Duodenal mucosa (tissue), 2 donors: ENCODE measurements at regions not wholly inside any gene's neighbourhood (a gene's known extent, or its start where the extent isn't known, plus 50 kb on each side); places are given as distances from the start of the nearest gene placed in this dataset.
"Not testable (repeated sequence)": the region's sequence is repeated elsewhere in the genome, so short reads cannot be mapped to it uniquely, and the experiment has no call there.

ENCODE experiments used
- H3K27ac ChIP-seq: one replicate; pipeline ENCODE4 v1.7.0; 2013; ENCODE audit warnings: low read depth, low read length
- H3K27me3 ChIP-seq, 2 donors: one replicate each; pipeline ENCODE4 v1.7.0; 2013; ENCODE audit warnings: low read length in 2 of 2, control low read depth in 1 of 2; ENCODE audit not compliant: insufficient read depth in 2 of 2, control insufficient read depth in 1 of 2
- H3K36me3 ChIP-seq, 2 donors: one replicate each; pipeline ENCODE4 v1.7.0; 2013; ENCODE audit warnings: low read length in 2 of 2, control low read depth in 1 of 2; ENCODE audit not compliant: insufficient read depth in 2 of 2, control insufficient read depth in 1 of 2
- H3K4me1 ChIP-seq, 2 donors: one replicate each; pipeline ENCODE4 v1.7.0; 2013; ENCODE audit warnings: low read length in 2 of 2, control low read depth in 1 of 2; ENCODE audit not compliant: insufficient read depth in 2 of 2, control insufficient read depth in 1 of 2
- H3K4me3 ChIP-seq, 2 donors: one replicate each; pipeline ENCODE4 v1.7.0; 2013; ENCODE audit warnings: low read length in 2 of 2, low read depth in 1 of 2
- H3K9ac ChIP-seq, 2 donors: one replicate each; pipeline ENCODE4 v1.7.0; 2013; ENCODE audit warnings: low read length in 2 of 2, low read depth in 1 of 2
- H3K9me3 ChIP-seq, 2 donors: one replicate each; pipeline ENCODE4 v1.7.0; 2013; ENCODE audit warnings: low read length in 2 of 2, control low read depth in 1 of 2; ENCODE audit not compliant: control insufficient read depth in 1 of 2

GRCh38 chr6:22115559-22115958, 181.3 kb downstream of the PRL start:
- no peak overlapping the region for H3K4me3 ChIP-seq
- no peaks in the 10 kb centered on the region for H3K27me3 ChIP-seq
- H3K36me3 ChIP-seq: no peaks in the 10 kb centered on the region
- no peaks in the 10 kb centered on the region for H3K9me3 ChIP-seq
- H3K9ac ChIP-seq: no peak overlapping the region
- H3K27ac ChIP-seq: no peak overlapping the region
- H3K4me1 ChIP-seq: no peaks in the 10 kb centered on the region

GRCh38 chr6:22117631-22118030, 179.2 kb downstream of the PRL start:
- H3K9ac ChIP-seq: no peak overlapping the region
- H3K4me3 ChIP-seq: no peak overlapping the region
- H3K27ac ChIP-seq: no peak overlapping the region

GRCh38 chr6:22119500-22119899, 177.3 kb downstream of the PRL start:
- Histone ChIP-seq H3K36me3 (no peaks in the 10 kb centered on the region), H3K4me1 (no peaks in the 10 kb centered on the region), H3K27ac (no peak overlapping the region), H3K9me3 (no peaks in the 10 kb centered on the region), H3K9ac (no peak overlapping the region), H3K27me3 (no peaks in the 10 kb centered on the region), H3K4me3 (no peak overlapping the region)

More at GRCh38 chr6:22117631-22118030, 179.2 kb downstream of the PRL start:
- no peaks in the 10 kb centered on the region for H3K4me1 ChIP-seq
- H3K27me3 ChIP-seq: no peaks in the 10 kb centered on the region
- no peaks in the 10 kb centered on the region for H3K36me3 ChIP-seq
- no peaks in the 10 kb centered on the region for H3K9me3 ChIP-seq

GRCh38 chr6:22124756-22125155, 172.1 kb downstream of the PRL start:
- no peak overlapping the region for H3K27ac ChIP-seq

GRCh38 chr6:22126910-22127309, 169.9 kb downstream of the PRL start:
- H3K27me3 ChIP-seq: no peaks in the 10 kb centered on the region
- H3K36me3 ChIP-seq: no peaks in the 10 kb centered on the region
- H3K9me3 ChIP-seq: no peaks in the 10 kb centered on the region
- H3K9ac ChIP-seq: no peak overlapping the region
- H3K4me1 ChIP-seq: no peaks in the 10 kb centered on the region
- H3K4me3 ChIP-seq: no peak overlapping the region
- no peak overlapping the region for H3K27ac ChIP-seq

More at GRCh38 chr6:22124756-22125155, 172.1 kb downstream of the PRL start:
- Histone ChIP-seq H3K36me3 (no peaks in the 10 kb centered on the region), H3K9me3 (no peaks in the 10 kb centered on the region), H3K4me3 (no peak overlapping the region), H3K4me1 (no peaks in the 10 kb centered on the region), H3K27me3 (no peaks in the 10 kb centered on the region), H3K9ac (no peak overlapping the region)

GRCh38 chr6:22129751-22130150, 167.1 kb downstream of the PRL start:
- no peak overlapping the region for H3K27ac ChIP-seq
- no peaks in the 10 kb centered on the region for H3K27me3 ChIP-seq
- no peaks in the 10 kb centered on the region for H3K4me1 ChIP-seq
- no peak overlapping the region for H3K9ac ChIP-seq
- no peaks in the 10 kb centered on the region for H3K36me3 ChIP-seq
- no peaks in the 10 kb centered on the region for H3K9me3 ChIP-seq
- H3K4me3 ChIP-seq: no peak overlapping the region

GRCh38 chr6:22132656-22133055, 164.2 kb downstream of the PRL start:
- Histone ChIP-seq H3K9me3 (no peaks in the 10 kb centered on the region), H3K27ac (no peak overlapping the region), H3K4me3 (no peak overlapping the region), H3K9ac (no peak overlapping the region), H3K36me3 (no peaks in the 10 kb centered on the region), H3K4me1 (no peaks in the 10 kb centered on the region), H3K27me3 (no peaks in the 10 kb centered on the region)

GRCh38 chr6:22133357-22133756, 163.5 kb downstream of the PRL start:
- Histone ChIP-seq H3K9ac (no peak overlapping the region), H3K4me1 (no peaks in the 10 kb centered on the region), H3K27ac (no peak overlapping the region), H3K9me3 (no peaks in the 10 kb centered on the region), H3K4me3 (no peak overlapping the region), H3K27me3 (no peaks in the 10 kb centered on the region), H3K36me3 (no peaks in the 10 kb centered on the region)

GRCh38 chr6:22134308-22134707, 162.5 kb downstream of the PRL start:
- H3K27me3 ChIP-seq: no peaks in the 10 kb centered on the region
- no peaks in the 10 kb centered on the region for H3K9me3 ChIP-seq
- no peaks in the 10 kb centered on the region for H3K4me1 ChIP-seq
- H3K9ac ChIP-seq: no peak overlapping the region
- no peak overlapping the region for H3K4me3 ChIP-seq
- no peaks in the 10 kb centered on the region for H3K36me3 ChIP-seq
- H3K27ac ChIP-seq: no peak overlapping the region

GRCh38 chr6:22135395-22135794, 161.4 kb downstream of the PRL start:
- Histone ChIP-seq H3K4me3 (no peak overlapping the region), H3K9me3 (no peaks in the 10 kb centered on the region), H3K9ac (no peak overlapping the region), H3K27ac (no peak overlapping the region), H3K36me3 (no peaks in the 10 kb centered on the region), H3K4me1 (no peaks in the 10 kb centered on the region), H3K27me3 (no peaks in the 10 kb centered on the region)

- not testable (repeated sequence) for H3K27me3 ChIP-seq, H3K9me3 ChIP-seq, H3K4me3 ChIP-seq, H3K36me3 ChIP-seq, H3K27ac ChIP-seq, H3K9ac ChIP-seq, H3K4me1 ChIP-seq
Observed at GRCh38 chr6:22140736-22141135, 156.1 kb downstream of the PRL start.
